Common myeloid progenitor, CD34-positive (primary cell): ENCODE measurements at regions not wholly inside any gene's neighbourhood (a gene's known extent, or its start where the extent isn't known, plus 50 kb on each side); places are given as distances from the start of the nearest gene placed in this dataset.
"Not testable (repeated sequence)": the region's sequence is repeated elsewhere in the genome, so short reads cannot be mapped to it uniquely, and the experiment has no call there.

Source experiments
- CTCF ChIA-PET: fragments of 350-600 bp; sonication (Branson Sonifier 250); formaldehyde crosslinking; loops from one replicate; lab custom pipeline; 2021; ENCODE audit warnings: antibody characterized with exemption; lab: Charles Lee
- POLR2A ChIA-PET: fragments of 350-600 bp; sonication (Branson Sonifier 250); formaldehyde crosslinking; loops from one replicate; lab custom pipeline; 2021; ENCODE audit warnings: antibody characterized with exemption; lab: Charles Lee
- DNase-seq, 3 donors: peaks; one replicate each; pipeline versions ENCODE4 v3.0.0 to v3.0.0-alpha.2; 2013
- H3K27ac ChIP-seq, 2 experiments: 1 replicate in 1 of 2; 2 replicates in 1 of 2; pipeline ENCODE4 v1.7.0; 2013; ENCODE audit warnings: inconsistent platforms in 2 of 2, low read length in 2 of 2, mild to moderate bottlenecking in 2 of 2, low read depth in 1 of 2, moderate library complexity in 1 of 2; ENCODE audit not compliant: severe bottlenecking in 2 of 2, insufficient read depth in 1 of 2, poor library complexity in 1 of 2
- H3K27me3 ChIP-seq, 5 experiments: replicated peaks in 2 of 5; 1 replicate in 3 of 5; 2 replicates in 2 of 5; pipeline versions ENCODE4 v1.6.1 to v1.7.0; 2013; ENCODE audit warnings: low read length in 4 of 5, mild to moderate bottlenecking in 2 of 5, moderate library complexity in 2 of 5, inconsistent platforms in 1 of 5; ENCODE audit not compliant: insufficient read depth in 5 of 5, control insufficient read depth in 4 of 5
- H3K36me3 ChIP-seq, 4 experiments: 1 replicate in 2 of 4; 2 replicates in 2 of 4; pipeline versions ENCODE4 v1.6.1 to v1.7.0; 2013; ENCODE audit warnings: low read length in 3 of 4, control low read depth in 1 of 4, mild to moderate bottlenecking in 1 of 4; ENCODE audit not compliant: control insufficient read depth in 4 of 4, insufficient read depth in 4 of 4
- H3K4me1 ChIP-seq, 4 experiments: 1 replicate in 3 of 4; 2 replicates in 1 of 4; pipeline versions ENCODE4 v1.6.1 to v1.7.1; 2013; ENCODE audit warnings: low read length in 3 of 4, mild to moderate bottlenecking in 3 of 4, control low read depth in 1 of 4, inconsistent platforms in 1 of 4, moderate library complexity in 1 of 4; ENCODE audit not compliant: control insufficient read depth in 4 of 4, insufficient read depth in 4 of 4; ENCODE audit errors: control extremely low read depth in 1 of 4
- H3K4me3 ChIP-seq, 7 experiments: 1 replicate in 4 of 7; 2 replicates in 3 of 7; pipeline versions ENCODE4 v1.5.1 to v1.7.0; 2013; ENCODE audit warnings: mild to moderate bottlenecking in 7 of 7, low read length in 6 of 7, moderate library complexity in 6 of 7, inconsistent platforms in 2 of 7, low read depth in 2 of 7, control low read depth in 1 of 7; ENCODE audit not compliant: insufficient read depth in 4 of 7, control insufficient read depth in 1 of 7; ENCODE audit errors: extremely low read depth in 1 of 7
- H3K9me3 ChIP-seq, 5 experiments: 1 replicate in 4 of 5; 2 replicates in 1 of 5; pipeline versions ENCODE4 v1.6.1 to v1.7.1; 2013; ENCODE audit warnings: low read length in 4 of 5, mild to moderate bottlenecking in 2 of 5, inconsistent platforms in 1 of 5, low read depth in 1 of 5, moderate library complexity in 1 of 5; ENCODE audit not compliant: control insufficient read depth in 4 of 5, insufficient read depth in 2 of 5; ENCODE audit errors: control extremely low read depth in 1 of 5
- WGBS: methylation state at CpG from one replicate; pipeline ENCODE4 v1.1.5; 2013; ENCODE audit not compliant: insufficient coverage; 5-methylcytosine and 5-hydroxymethylcytosine counted together

GRCh38 chr4:38334791-38335190 lies 329.2 kb upstream of the KLF3 start:
- H3K36me3 ChIP-seq: no peaks in the 10 kb centered on the region
- peaks cover 4 to 42% (median 32%) of the 10 kb centered on the region in 4 experiments for H3K4me1 ChIP-seq
- peaks cover 0 to 17% (median 2%) of the 10 kb centered on the region in 5 experiments for H3K9me3 ChIP-seq
- no CpG with 5 or more reads among the region's 1 CpG for WGBS
- no peak overlapping the region for H3K27ac ChIP-seq
- H3K27me3 ChIP-seq: no peaks in the 10 kb centered on the region
- no peak for DNase-seq
- H3K4me3 ChIP-seq: no peak overlapping the region
- ChIA-PET CTCF (no interaction called here), POLR2A (interaction anchor here (0.7 kb wide), 1 partner anchor 38 kb away, joined by 3 read pairs; no protein-coding TSS in a partner anchor)

DNA sequence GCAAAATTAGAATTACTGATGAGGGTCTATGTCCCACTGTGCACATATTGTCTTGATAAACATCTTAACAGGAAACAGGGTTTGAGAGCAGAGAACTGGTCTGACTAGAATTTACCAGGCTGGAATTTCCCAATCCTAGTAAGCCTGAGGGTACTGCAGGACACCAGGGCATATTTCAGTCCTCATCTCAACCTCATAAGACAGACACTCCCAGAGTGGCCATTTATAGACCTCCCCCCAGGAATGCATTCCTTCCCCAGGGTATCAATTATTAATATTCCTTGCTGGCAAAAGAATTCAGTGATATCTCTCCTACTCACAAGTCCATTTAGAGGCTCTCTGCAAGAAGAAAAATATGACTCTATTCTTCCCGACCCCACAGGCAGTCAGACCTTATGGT lies 325.1 kb upstream of the KLF3 start:
- H3K27me3 ChIP-seq, H3K27ac ChIP-seq, H3K36me3 ChIP-seq, H3K4me3 ChIP-seq, POLR2A ChIA-PET, CTCF ChIA-PET: not testable (repeated sequence)
- DNase-seq: peak in 1 of 3 donors; percentile 13
- Histone ChIP-seq H3K9me3 (peaks cover 0 to 18% (median 2%) of the 10 kb centered on the region in 5 experiments), H3K4me1 (peaks cover 4 to 21% (median 16%) of the 10 kb centered on the region in 4 experiments)
- 80% methylated on average over 1 of the region's 1 CpG for WGBS

DNA sequence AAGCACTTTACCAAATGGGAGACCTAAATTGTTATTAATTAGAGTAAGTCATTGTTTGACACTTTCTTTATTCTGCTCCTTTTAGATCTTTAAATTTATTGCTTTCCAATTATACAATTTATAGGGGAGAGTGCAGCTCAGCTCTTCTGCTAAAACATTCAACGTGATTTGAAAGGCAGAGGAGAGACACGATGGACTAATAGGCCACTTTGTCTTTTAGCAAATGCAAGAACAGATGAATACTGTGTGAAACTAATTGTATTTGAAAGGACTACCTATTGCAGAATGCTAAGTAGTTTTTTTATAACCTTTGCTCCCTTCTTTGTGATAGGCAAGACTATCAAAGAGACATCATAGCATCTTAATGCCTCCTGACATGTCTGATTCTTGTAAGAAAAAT lies 320.4 kb upstream of the KLF3 start:
- ChIA-PET POLR2A (no interaction called here), CTCF (no interaction called here)
- WGBS: 100% methylated on average over 1 of the region's 2 CpGs
- peaks cover 0 to 3% (median 2%) of the 10 kb centered on the region in 4 experiments for H3K4me1 ChIP-seq
- no peak for DNase-seq
- no peak overlapping the region for H3K4me3 ChIP-seq
- no peak overlapping the region for H3K27ac ChIP-seq
- H3K36me3 ChIP-seq: no peaks in the 10 kb centered on the region
- no peaks in the 10 kb centered on the region for H3K27me3 ChIP-seq
- H3K9me3 ChIP-seq: peaks cover 0 to 20% (median 2%) of the 10 kb centered on the region in 5 experiments

DNA sequence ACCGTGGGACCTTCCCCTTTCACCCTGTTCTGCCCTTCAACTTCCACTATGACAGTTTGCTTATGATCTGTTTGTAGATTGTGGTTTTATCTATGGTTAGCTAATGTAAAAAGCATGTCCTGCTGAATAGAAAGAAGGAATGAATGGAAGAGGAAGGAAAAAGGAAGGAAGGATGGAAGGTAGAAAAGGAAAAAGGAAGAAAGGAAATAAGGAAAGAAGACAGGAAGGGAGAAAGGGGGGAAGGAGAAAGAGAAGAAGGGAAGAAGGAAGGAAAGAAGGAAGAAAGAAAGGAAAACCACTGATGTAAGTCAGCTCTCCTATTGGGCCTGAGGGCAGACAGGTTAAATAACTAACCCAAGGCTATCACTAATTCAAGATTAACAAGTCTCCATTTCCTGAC lies 319.1 kb upstream of the KLF3 start:
- ChIA-PET CTCF (no interaction called here), POLR2A (no interaction called here)
- Histone ChIP-seq H3K4me1 (peaks cover 0 to 3% (median 2%) of the 10 kb centered on the region in 4 experiments), H3K36me3 (no peaks in the 10 kb centered on the region), H3K4me3 (no peak overlapping the region), H3K9me3 (peaks cover 0 to 13% (median 0%) of the 10 kb centered on the region in 5 experiments), H3K27ac (no peak overlapping the region), H3K27me3 (no peaks in the 10 kb centered on the region)
- WGBS: 83% methylated on average over 1 of the region's 1 CpG
- no peak for DNase-seq

DNA sequence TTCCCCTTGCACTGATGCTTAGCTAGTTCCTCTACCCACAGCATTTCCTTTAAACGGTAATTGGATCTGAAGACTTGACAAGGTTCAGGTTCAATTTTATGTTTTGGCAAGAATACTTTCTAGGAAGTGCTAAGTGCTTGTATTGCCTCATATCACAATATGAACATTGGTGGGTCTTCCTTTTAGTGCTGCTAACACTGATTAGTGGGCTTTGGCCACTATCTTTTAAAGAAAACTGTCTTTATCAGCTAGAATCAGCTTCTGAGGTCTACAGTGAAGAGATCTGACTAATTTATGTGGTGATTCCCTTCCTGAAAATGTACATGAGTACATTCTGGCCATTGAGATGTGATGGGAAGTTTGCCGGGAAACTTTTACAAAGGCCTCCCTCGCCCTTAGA lies 316.7 kb upstream of the KLF3 start:
- Histone ChIP-seq H3K4me3 (no peak overlapping the region), H3K27ac (no peak overlapping the region), H3K4me1 (peaks cover 0 to 3% (median 2%) of the 10 kb centered on the region in 4 experiments), H3K9me3 (peaks cover 0 to 17% (median 6%) of the 10 kb centered on the region in 5 experiments), H3K36me3 (no peaks in the 10 kb centered on the region), H3K27me3 (no peaks in the 10 kb centered on the region)
- POLR2A ChIA-PET: no interaction called here
- 22% methylated on average over 3 of the region's 3 CpGs for WGBS
- DNase-seq: peak in 2 of 3 donors; percentile 33 to 54
- CTCF ChIA-PET: interaction anchor here (0.8 kb wide), 1 partner anchor 24 kb away, joined by 4 read pairs; no protein-coding TSS in a partner anchor

GRCh38 chr4:38354421-38354820 lies 309.6 kb upstream of the KLF3 start:
- POLR2A ChIA-PET: no interaction called here
- CTCF ChIA-PET: no interaction called here
- H3K4me1 ChIP-seq: no peaks in the 10 kb centered on the region
- no peaks in the 10 kb centered on the region for H3K27me3 ChIP-seq
- WGBS: 80% methylated on average over 1 of the region's 1 CpG
- peaks cover 0 to 17% (median 7%) of the 10 kb centered on the region in 5 experiments for H3K9me3 ChIP-seq
- no peak overlapping the region for H3K27ac ChIP-seq
- H3K4me3 ChIP-seq: no peak overlapping the region
- no peaks in the 10 kb centered on the region for H3K36me3 ChIP-seq
- DNase-seq: no peak

DNA sequence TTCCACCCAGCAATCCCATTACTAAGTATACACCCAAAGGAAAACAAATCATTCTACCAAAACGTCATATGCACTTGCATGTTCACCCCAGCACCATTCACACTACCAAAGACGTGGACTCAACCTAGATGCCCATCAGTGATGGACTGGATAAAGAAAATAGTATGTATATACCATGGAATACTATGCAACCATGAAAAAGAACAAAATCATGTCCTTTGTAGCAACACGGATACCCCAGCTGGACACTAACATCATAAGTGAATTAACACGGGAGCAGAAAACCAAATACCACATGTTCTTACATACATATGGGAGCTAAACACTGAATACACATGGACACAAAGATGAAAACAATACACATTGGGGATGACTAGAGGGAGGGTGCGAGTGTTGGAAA lies 309.1 kb upstream of the KLF3 start:
- no CpG with 5 or more reads among the region's 5 CpGs for WGBS
- ChIA-PET CTCF (no interaction called here), POLR2A (no interaction called here)
- Histone ChIP-seq H3K36me3 (no peaks in the 10 kb centered on the region), H3K27ac (no peak overlapping the region), H3K27me3 (no peaks in the 10 kb centered on the region), H3K4me3 (no peak overlapping the region), H3K4me1 (no peaks in the 10 kb centered on the region), H3K9me3 (peaks cover 0 to 17% (median 7%) of the 10 kb centered on the region in 5 experiments)
- no peak for DNase-seq
